HEK293 (cell line): ENCODE measurements at regions not wholly inside any gene's neighbourhood (a gene's known extent, or its start where the extent isn't known, plus 50 kb on each side); places are given as distances from the start of the nearest gene placed in this dataset.

Experiments
- CTCF ChIA-PET: fragments of 350-600 bp; formaldehyde crosslinking; extraction: SDS; loops from one replicate; lab custom pipeline; 2021; ENCODE audit warnings: antibody characterized with exemption; lab: Yijun Ruan, JAX
- POLR2A ChIA-PET: fragments of 300-600 bp; formaldehyde crosslinking; extraction: SDS; loops from one replicate; lab custom pipeline; 2020; ENCODE audit warnings: antibody characterized with exemption, inconsistent platforms; lab: Yijun Ruan, JAX
- H3K27ac ChIP-seq: fragments of 200-500 bp; sonication (Bioruptor generic); 2 replicates; pipeline ENCODE4 v1.5.1; 2014; ENCODE audit warnings: low read depth, low read length, control low read depth, inconsistent platforms; ENCODE audit errors: extremely low read depth
- H3K36me3 ChIP-seq, 2 experiments: fragments of 200-500 bp in 1 of 2; sonication (Bioruptor generic) in 1 of 2; 1 replicate in 1 of 2; 2 replicates in 1 of 2; pipeline ENCODE4 v1.5.1; 2014 to 2017; ENCODE audit warnings: inconsistent platforms in 2 of 2, low read length in 2 of 2; ENCODE audit not compliant: control insufficient read depth in 2 of 2, insufficient read depth in 1 of 2
- H3K4me1 ChIP-seq: fragments of 200-500 bp; sonication (Bioruptor generic); 2 replicates; pipeline ENCODE4 v1.5.1; 2014; ENCODE audit warnings: mild to moderate bottlenecking, low read length, inconsistent platforms; ENCODE audit not compliant: control insufficient read depth, insufficient read depth
- H3K4me3 ChIP-seq: 2 replicates; pipeline ENCODE4 v1.5.1; 2011; ENCODE audit warnings: low read depth, mild to moderate bottlenecking, control low read depth, low read length, moderate library complexity
- H3K9me3 ChIP-seq: fragments of 200-500 bp; sonication (Bioruptor generic); 2 replicates; pipeline ENCODE4 v1.5.1; 2014; ENCODE audit warnings: low read depth, low read length, inconsistent platforms; ENCODE audit not compliant: control insufficient read depth, insufficient read depth
- EGR2 ChIP-seq: fragments of 450-650 bp; formaldehyde crosslinking; IDR thresholded peaks from 2 replicates; pipeline ENCODE4 v1.5.1; 2016; ENCODE audit warnings: low read depth, missing biosample characterization, missing genetic modification characterization
- KLF17 ChIP-seq: fragments of 450-650 bp; formaldehyde crosslinking; IDR thresholded peaks from 2 replicates; pipeline ENCODE4 v1.5.1; 2016; ENCODE audit warnings: missing biosample characterization, missing genetic modification characterization
- PRDM10 ChIP-seq: fragments of 450-650 bp; formaldehyde crosslinking; IDR thresholded peaks from 2 replicates; pipeline ENCODE4 v1.5.1; 2016; ENCODE audit warnings: missing biosample characterization, missing genetic modification characterization
- SCRT2 ChIP-seq: fragments of 450-650 bp; formaldehyde crosslinking; IDR thresholded peaks from 2 replicates; pipeline ENCODE4 v1.5.1; 2016; ENCODE audit warnings: missing biosample characterization, missing genetic modification characterization
- ZNF433 ChIP-seq: fragments of 450-650 bp; formaldehyde crosslinking; IDR thresholded peaks from 2 replicates; pipeline ENCODE4 v1.5.1; 2016; ENCODE audit warnings: missing biosample characterization, missing genetic modification characterization, low read depth
- ZNF560 ChIP-seq: fragments of 450-650 bp; formaldehyde crosslinking; IDR thresholded peaks from 2 replicates; pipeline ENCODE4 v1.5.1; 2017; ENCODE audit warnings: missing biosample characterization, missing genetic modification characterization, borderline replicate concordance
- ZNF658 ChIP-seq: fragments of 450-650 bp; formaldehyde crosslinking; IDR thresholded peaks from 2 replicates; pipeline ENCODE4; 2016; ENCODE audit warnings: missing biosample characterization, missing genetic modification characterization
- ZNF660 ChIP-seq: fragments of 450-650 bp; IDR thresholded peaks from 2 replicates; pipeline ENCODE4 v1.5.1; 2018; ENCODE audit warnings: missing biosample characterization, mild to moderate bottlenecking, missing genetic modification characterization

GRCh38 chr19:31534231-31534630, 185.0 kb upstream of the TSHZ3 start:
- POLR2A ChIA-PET, result no interaction called here
- no peak overlapping the region for H3K27ac ChIP-seq
- H3K4me3 ChIP-seq, result no peak overlapping the region
- TF ChIP-seq ZNF560, result no peak
- H3K4me1 ChIP-seq, result 0 out of 2 replicates have a peak, but pooled peaks cover 3% of the 10 kb centered on the region
- H3K36me3 ChIP-seq, result no peaks in the 10 kb centered on the region; a peak in 1 of 3 replicates
- CTCF ChIA-PET, result interaction anchor here (1.1 to 2.2 kb wide), 2 partner anchors 12 to 15 kb away, joined by 4 to 8 read pairs; no protein-coding TSS in a partner anchor
- peaks cover 5% of the 10 kb centered on the region; the same call in 1 of the 2 replicates for H3K9me3 ChIP-seq

GRCh38 chr19:31534786-31535657, 185.8 kb upstream of the TSHZ3 start:
- peaks cover 9% of the 10 kb centered on the region; the same call in 1 of the 2 replicates for H3K9me3 ChIP-seq
- POLR2A ChIA-PET, result no interaction called here

GRCh38 chr19:31535691-31536460, 186.6 kb upstream of the TSHZ3 start:
- peaks cover 9% of the 10 kb centered on the region; the same call in 1 of the 2 replicates for H3K9me3 ChIP-seq
- TF ChIP-seq ZNF660 (tag by site-specific recombination) (no peak), SCRT2 (tag by site-specific recombination) (no peak), KLF17 (tag by site-specific recombination) (no peak)
- ChIA-PET CTCF (interaction anchor here (0.6 to 2.2 kb wide), 2 partner anchors 13 to 1326 kb away, joined by 3 to 8 read pairs; no protein-coding TSS in a partner anchor), POLR2A (no interaction called here)
- H3K27ac ChIP-seq, result no peak overlapping the region
- H3K4me3 ChIP-seq, result no peak overlapping the region
- H3K4me1 ChIP-seq, result 0 out of 2 replicates have a peak, but pooled peaks cover 3% of the 10 kb centered on the region
- H3K36me3 ChIP-seq, result no peaks in the 10 kb centered on the region; a peak in 1 of 3 replicates

More at GRCh38 chr19:31534786-31535657, 185.8 kb upstream of the TSHZ3 start:
- Histone ChIP-seq H3K4me1 (0 out of 2 replicates have a peak, but pooled peaks cover 3% of the 10 kb centered on the region), H3K27ac (no peak overlapping the region), H3K4me3 (no peak overlapping the region), H3K36me3 (no peaks in the 10 kb centered on the region; a peak in 1 of 3 replicates)
- TF ChIP-seq ZNF658 (tag by site-specific recombination), result no peak
- TF ChIP-seq ZNF433 (tag by site-specific recombination), result no peak
- CTCF ChIA-PET, result interaction anchor here (2.2 kb wide), 1 partner anchor 14 kb away, joined by 8 read pairs; no protein-coding TSS in a partner anchor

GRCh38 chr19:31537136-31537535, 187.9 kb upstream of the TSHZ3 start:
- CTCF ChIA-PET, result no interaction called here
- POLR2A ChIA-PET, result no interaction called here

More at GRCh38 chr19:31537136-31537535, 187.9 kb upstream of the TSHZ3 start:
- Histone ChIP-seq H3K36me3 (no peaks in the 10 kb centered on the region; a peak in 1 of 3 replicates), H3K4me3 (no peak overlapping the region), H3K4me1 (0 out of 2 replicates have a peak, but pooled peaks cover 3% of the 10 kb centered on the region), H3K27ac (no peak overlapping the region), H3K9me3 (peaks cover 9% of the 10 kb centered on the region; the same call in 1 of the 2 replicates)
- no peak for TF ChIP-seq PRDM10 (tag by site-specific recombination)
- peak; percentile 61 for TF ChIP-seq EGR2 (tag by site-specific recombination)
